BE2C (cell line): ENCODE measurements at regions not wholly inside any gene's neighbourhood (a gene's known extent, or its start where the extent isn't known, plus 50 kb on each side); places are given as distances from the start of the nearest gene placed in this dataset.

Experiments
- DNase-seq: peaks from one replicate; pipeline ENCODE4 v3.0.0-alpha.2; 2020
- H3K27me3 ChIP-seq: fragments of 250-450 bp; sonication (Bioruptor Pico); 2 replicates; pipeline ENCODE4 v1.5.1; 2020; ENCODE audit warnings: mild to moderate bottlenecking
- H3K36me3 ChIP-seq: fragments of 250-450 bp; sonication (Bioruptor Pico); 2 replicates; pipeline ENCODE4 v1.5.1; 2020; ENCODE audit warnings: mild to moderate bottlenecking
- H3K4me1 ChIP-seq: fragments of 250-450 bp; sonication (Bioruptor Pico); 2 replicates; pipeline ENCODE4 v1.5.1; 2020
- H3K4me3 ChIP-seq: 2 replicates; pipeline ENCODE4 v1.5.1; 2011; ENCODE audit warnings: low read depth, low read length
- H3K9me3 ChIP-seq: fragments of 250-450 bp; sonication (Bioruptor Pico); 2 replicates; pipeline ENCODE4 v1.5.1; 2020
- TF ChIP-seq, protein P1 (sequence below): IDR thresholded peaks from 2 replicates; pipeline ENCODE4 v1.5.1; 2012; ENCODE audit warnings: mild to moderate bottlenecking, low read depth, low read length

DNA sequence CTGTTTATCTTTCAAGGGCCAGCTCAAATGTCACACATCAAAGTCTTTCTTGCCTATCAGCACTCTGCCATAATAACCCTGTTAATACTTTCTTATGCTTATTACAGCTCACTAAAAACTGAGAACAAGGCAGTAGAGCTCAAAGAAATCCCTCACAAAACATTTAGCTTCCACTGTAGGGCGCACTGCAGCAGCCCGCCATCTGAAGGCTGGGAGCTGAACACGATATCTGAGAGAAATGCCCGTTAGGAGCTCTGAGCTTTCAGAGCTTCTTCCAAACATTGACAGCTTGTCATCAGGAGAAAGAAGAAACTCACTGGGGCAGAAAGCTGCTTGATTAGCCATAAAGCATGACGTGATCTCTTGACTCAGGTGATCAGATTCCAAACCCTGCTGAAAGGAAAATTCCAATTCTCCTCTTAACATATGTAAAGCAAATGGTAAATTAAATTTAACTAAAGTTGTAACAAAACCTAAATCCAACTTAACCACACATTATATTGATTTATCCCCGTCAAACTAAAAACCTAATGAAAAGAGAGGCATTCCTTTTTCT, 175.7 kb downstream of the C12orf50 start:
- H3K4me3 ChIP-seq = no peak overlapping the region
- peaks cover 6% of the 10 kb centered on the region for H3K4me1 ChIP-seq
- no peak for DNase-seq
- no peaks in the 10 kb centered on the region for H3K27me3 ChIP-seq
- TF ChIP-seq, protein P1, sequence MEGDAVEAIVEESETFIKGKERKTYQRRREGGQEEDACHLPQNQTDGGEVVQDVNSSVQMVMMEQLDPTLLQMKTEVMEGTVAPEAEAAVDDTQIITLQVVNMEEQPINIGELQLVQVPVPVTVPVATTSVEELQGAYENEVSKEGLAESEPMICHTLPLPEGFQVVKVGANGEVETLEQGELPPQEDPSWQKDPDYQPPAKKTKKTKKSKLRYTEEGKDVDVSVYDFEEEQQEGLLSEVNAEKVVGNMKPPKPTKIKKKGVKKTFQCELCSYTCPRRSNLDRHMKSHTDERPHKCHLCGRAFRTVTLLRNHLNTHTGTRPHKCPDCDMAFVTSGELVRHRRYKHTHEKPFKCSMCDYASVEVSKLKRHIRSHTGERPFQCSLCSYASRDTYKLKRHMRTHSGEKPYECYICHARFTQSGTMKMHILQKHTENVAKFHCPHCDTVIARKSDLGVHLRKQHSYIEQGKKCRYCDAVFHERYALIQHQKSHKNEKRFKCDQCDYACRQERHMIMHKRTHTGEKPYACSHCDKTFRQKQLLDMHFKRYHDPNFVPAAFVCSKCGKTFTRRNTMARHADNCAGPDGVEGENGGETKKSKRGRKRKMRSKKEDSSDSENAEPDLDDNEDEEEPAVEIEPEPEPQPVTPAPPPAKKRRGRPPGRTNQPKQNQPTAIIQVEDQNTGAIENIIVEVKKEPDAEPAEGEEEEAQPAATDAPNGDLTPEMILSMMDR = no peak
- H3K36me3 ChIP-seq = no peaks in the 10 kb centered on the region
- no peaks in the 10 kb centered on the region for H3K9me3 ChIP-seq

DNA sequence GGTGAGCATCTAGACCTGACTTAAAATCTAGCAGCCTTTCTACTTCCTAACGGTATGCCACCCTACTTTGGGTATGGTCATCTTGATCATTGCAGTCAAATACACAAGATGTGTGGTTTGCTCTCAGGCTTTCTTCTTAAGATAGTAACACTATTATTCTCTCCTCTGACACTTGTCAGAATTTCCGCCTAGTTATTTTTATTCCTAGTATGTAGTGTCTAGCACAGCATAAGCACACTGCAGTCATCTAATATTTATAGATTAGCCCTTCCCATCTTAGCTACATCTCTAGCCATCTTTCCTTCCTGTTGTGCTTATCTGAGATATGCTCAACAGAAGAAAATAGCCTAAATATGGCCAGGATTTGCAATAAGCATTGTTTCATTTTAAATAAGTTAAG, 180.1 kb downstream of the C12orf50 start:
- Histone ChIP-seq H3K27me3 (no peaks in the 10 kb centered on the region), H3K36me3 (no peaks in the 10 kb centered on the region), H3K4me3 (no peak overlapping the region), H3K9me3 (no peaks in the 10 kb centered on the region), H3K4me1 (peaks cover 9% of the 10 kb centered on the region)
- DNase-seq = no peak
- TF ChIP-seq, protein P1 = no peak

GRCh38 chr12:87848248-87848868, 180.8 kb downstream of the C12orf50 start:
- TF ChIP-seq, protein P1 = peak; percentile 85
- no peaks in the 10 kb centered on the region for H3K36me3 ChIP-seq
- no peaks in the 10 kb centered on the region for H3K9me3 ChIP-seq
- H3K27me3 ChIP-seq = no peaks in the 10 kb centered on the region
- peaks cover 9% of the 10 kb centered on the region for H3K4me1 ChIP-seq
- peak; percentile 31 for DNase-seq
- no peak overlapping the region for H3K4me3 ChIP-seq

DNA sequence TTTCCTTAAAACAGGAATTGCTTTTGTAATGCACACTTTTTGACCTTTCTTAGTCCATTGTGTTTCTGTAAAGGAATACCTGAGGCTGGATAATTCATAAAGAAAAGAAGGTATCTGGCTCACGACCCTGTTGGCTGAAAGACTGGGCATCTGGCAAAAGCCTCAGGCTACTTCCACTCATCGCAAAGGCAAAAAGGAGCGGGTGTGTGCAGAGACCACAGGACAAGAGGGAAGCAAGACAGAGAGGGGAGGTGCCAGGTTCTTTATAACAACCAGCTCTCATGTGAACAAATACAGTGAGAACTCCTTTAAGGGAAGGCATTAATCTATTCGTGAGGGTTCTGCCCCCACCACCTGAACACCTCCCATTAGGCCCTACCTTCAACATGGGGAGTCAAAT, 182.1 kb downstream of the C12orf50 start:
- H3K9me3 ChIP-seq = no peaks in the 10 kb centered on the region
- peak; percentile 15 for DNase-seq
- no peak overlapping the region for H3K4me3 ChIP-seq

DNA sequence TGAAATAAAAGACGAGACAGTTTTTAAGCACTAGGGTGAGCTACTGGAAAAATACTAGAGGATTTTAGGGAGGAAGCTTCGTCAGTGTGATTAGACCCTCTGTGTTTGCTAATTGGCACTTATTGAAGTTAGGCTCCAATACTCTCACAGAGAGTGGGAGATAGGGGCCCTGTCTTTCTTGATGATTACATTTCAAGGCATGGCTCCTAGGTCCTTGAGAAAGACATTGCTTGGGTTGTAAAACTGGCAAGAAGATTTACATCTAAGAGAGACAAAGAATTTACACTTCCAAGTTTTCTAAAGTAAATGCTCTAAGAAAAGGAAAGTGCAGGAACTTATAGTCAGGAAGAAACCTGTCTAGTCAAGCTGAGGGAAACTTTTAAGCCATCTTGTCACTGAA, 183.2 kb downstream of the C12orf50 start:
- H3K4me1 ChIP-seq = peaks cover 7% of the 10 kb centered on the region
- TF ChIP-seq, protein P1 = no peak
- DNase-seq = no peak
- H3K4me3 ChIP-seq = no peak overlapping the region
- no peaks in the 10 kb centered on the region for H3K9me3 ChIP-seq
- H3K27me3 ChIP-seq = no peaks in the 10 kb centered on the region
- H3K36me3 ChIP-seq = no peaks in the 10 kb centered on the region

More for the DNA sequence above, 182.1 kb downstream of the C12orf50 start:
- H3K4me1 ChIP-seq = peaks cover 9% of the 10 kb centered on the region
- H3K27me3 ChIP-seq = no peaks in the 10 kb centered on the region
- no peaks in the 10 kb centered on the region for H3K36me3 ChIP-seq
- TF ChIP-seq, protein P1 = no peak

DNA sequence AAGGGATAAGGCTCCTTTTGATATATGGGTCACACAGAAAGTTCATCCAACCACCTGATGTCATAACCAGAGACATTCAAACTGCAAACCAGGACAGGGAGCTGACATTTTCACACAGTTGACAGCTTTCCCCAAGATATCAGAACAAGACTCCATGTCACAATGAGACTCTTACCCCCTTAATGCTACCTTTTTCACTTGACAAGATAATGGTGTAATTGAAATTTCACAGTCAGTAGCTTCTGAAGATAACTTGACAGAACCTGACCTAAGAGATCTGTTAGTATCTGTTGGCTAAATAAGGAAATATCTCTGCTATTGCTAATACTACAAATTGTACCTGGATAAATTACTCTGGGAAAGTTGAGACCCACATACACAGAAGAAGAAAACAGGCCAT, 187.3 kb downstream of the C12orf50 start:
- Histone ChIP-seq H3K4me1 (peaks cover 3% of the 10 kb centered on the region; the same call in 1 of the 2 replicates), H3K27me3 (no peaks in the 10 kb centered on the region), H3K4me3 (no peak overlapping the region), H3K36me3 (no peaks in the 10 kb centered on the region), H3K9me3 (no peaks in the 10 kb centered on the region)
- TF ChIP-seq, protein P1 = no peak
- no peak for DNase-seq
